Muscle layer of duodenum (tissue), 2 donors: ENCODE measurements at regions not wholly inside any gene's neighbourhood (a gene's known extent, or its start where the extent isn't known, plus 50 kb on each side); places are given as distances from the start of the nearest gene placed in this dataset.
"Not testable (repeated sequence)": the region's sequence is repeated elsewhere in the genome, so short reads cannot be mapped to it uniquely, and the experiment has no call there.

ENCODE experiments used
- H3K27ac ChIP-seq: one replicate; pipeline ENCODE4 v1.7.0; 2013; ENCODE audit warnings: mild to moderate bottlenecking, low read length
- H3K27me3 ChIP-seq: one replicate; pipeline ENCODE4 v1.7.0; 2013; ENCODE audit warnings: low read depth, mild to moderate bottlenecking, control low read depth, low read length
- H3K36me3 ChIP-seq, 2 donors: one replicate each; pipeline ENCODE4 v1.7.0; 2013; ENCODE audit warnings: low read length in 2 of 2, control low read depth in 1 of 2, mild to moderate bottlenecking in 1 of 2; ENCODE audit not compliant: insufficient read depth in 2 of 2, control insufficient read depth in 1 of 2
- H3K4me1 ChIP-seq, 2 donors: one replicate each; pipeline ENCODE4 v1.7.0; 2013; ENCODE audit warnings: low read length in 2 of 2, mild to moderate bottlenecking in 2 of 2, control low read depth in 1 of 2, moderate library complexity in 1 of 2; ENCODE audit not compliant: insufficient read depth in 2 of 2, control insufficient read depth in 1 of 2
- H3K4me3 ChIP-seq, 2 donors: one replicate each; pipeline ENCODE4 v1.7.0; 2013; ENCODE audit warnings: low read length in 2 of 2, low read depth in 1 of 2, mild to moderate bottlenecking in 1 of 2
- H3K9me3 ChIP-seq, 2 donors: one replicate each; pipeline ENCODE4 v1.7.0; 2013; ENCODE audit warnings: low read length in 2 of 2, control low read depth in 1 of 2, mild to moderate bottlenecking in 1 of 2; ENCODE audit not compliant: control insufficient read depth in 1 of 2
- donor health status: healthy.

DNA sequence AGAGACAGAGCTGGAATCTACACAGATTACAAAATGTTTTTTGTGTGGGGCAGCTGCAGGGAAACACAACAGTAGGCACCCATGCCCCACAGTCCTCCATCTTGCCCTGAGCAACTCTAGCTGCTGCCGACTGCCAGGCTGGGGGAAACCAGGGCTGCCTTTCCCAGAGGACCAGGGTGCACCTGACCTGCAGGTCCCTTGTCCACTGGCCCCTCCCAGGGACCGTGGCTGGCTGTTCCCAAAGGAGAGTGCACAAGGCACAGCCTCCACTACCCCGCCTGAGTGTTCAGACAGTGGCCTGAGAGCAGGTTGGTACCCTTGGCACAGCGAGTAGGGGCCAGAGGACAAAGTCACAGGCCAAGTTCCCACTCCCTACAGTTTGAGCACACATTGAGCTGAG is 181.8 kb downstream of the BARX2 start:
- Histone ChIP-seq H3K4me1 (no peaks in the 10 kb centered on the region), H3K9me3 (peaks cover 0 to 15% of the 10 kb centered on the region in 2 donors), H3K27ac (no peak overlapping the region), H3K4me3 (no peak overlapping the region), H3K36me3 (no peaks in the 10 kb centered on the region), H3K27me3 (no peaks in the 10 kb centered on the region)

DNA sequence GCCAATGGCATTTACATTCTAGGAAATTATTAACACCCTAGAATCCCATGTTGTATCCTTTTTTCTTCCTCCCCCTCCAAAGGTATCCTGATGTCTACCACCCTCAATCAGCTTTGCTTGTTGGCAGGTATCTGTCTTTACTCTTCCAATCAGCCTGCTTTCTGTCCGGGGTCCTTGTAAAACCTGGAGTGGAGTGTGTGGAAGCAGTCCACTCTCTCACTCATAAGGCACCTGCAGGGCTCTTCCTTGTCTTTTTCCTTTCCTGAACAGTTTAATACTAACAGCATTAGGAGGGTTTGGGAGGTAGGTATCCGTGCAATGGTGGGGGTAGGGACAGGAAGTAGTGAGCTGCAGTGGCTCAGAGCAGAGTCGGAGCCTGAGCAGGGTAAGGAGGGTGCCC is 193.4 kb downstream of the BARX2 start:
- H3K27ac ChIP-seq, result no peak overlapping the region
- H3K36me3 ChIP-seq, result no peaks in the 10 kb centered on the region

DNA sequence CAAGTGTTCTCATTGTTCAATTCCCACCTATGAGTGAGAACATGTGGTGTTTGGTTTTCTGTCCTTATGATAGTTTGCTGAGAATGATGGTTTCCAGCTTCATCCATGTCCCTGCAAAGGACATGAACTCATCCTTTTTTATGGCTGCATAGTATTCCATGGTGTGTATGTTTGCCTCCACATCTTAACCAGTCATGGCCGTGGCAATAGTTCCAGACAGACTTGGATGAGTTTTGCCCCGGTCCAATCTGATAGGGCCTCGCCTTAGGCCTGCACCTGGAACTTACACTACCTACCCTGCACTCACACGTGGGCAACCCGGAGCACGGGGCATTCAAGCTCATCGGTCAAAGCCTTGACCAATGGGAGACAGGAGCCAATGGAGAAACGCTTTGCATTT is 197.0 kb downstream of the BARX2 start:
- peaks cover 0 to 29% of the 10 kb centered on the region in 2 donors for H3K9me3 ChIP-seq
- not testable (repeated sequence) for H3K27me3 ChIP-seq, H3K27ac ChIP-seq, H3K4me1 ChIP-seq, H3K36me3 ChIP-seq, H3K4me3 ChIP-seq

More for the DNA sequence above, 193.4 kb downstream of the BARX2 start:
- H3K4me3 ChIP-seq, result no peak overlapping the region
- peaks cover 0 to 20% of the 10 kb centered on the region in 2 donors for H3K9me3 ChIP-seq
- H3K27me3 ChIP-seq, result no peaks in the 10 kb centered on the region
- no peaks in the 10 kb centered on the region for H3K4me1 ChIP-seq

DNA sequence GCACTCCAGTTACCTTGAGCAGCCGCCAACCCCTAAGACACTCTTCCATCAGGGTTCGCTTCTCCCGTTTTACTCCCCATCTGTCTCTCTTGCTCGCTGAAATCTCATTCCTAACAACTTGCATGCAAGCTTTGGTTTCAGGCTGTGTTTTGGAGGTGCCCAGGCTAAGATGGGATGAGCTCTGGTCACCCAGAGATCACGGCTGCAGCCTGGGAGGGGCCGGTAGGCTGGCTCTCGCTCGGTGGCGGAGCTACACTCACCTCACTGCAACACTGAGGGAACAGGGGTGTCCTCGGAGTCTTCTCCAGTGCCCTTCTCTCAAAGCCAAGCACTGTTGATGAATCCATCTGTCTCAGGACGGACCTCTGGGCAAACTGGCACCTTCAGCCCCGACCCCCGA is 197.5 kb downstream of the BARX2 start:
- Histone ChIP-seq H3K4me1 (no peaks in the 10 kb centered on the region), H3K4me3 (no peak overlapping the region), H3K27me3 (no peaks in the 10 kb centered on the region), H3K9me3 (peaks cover 0 to 29% of the 10 kb centered on the region in 2 donors), H3K36me3 (no peaks in the 10 kb centered on the region), H3K27ac (no peak overlapping the region)

- Histone ChIP-seq H3K4me1 (no peaks in the 10 kb centered on the region), H3K27me3 (no peaks in the 10 kb centered on the region), H3K27ac (no peak overlapping the region), H3K9me3 (peaks cover 0 to 23% of the 10 kb centered on the region in 2 donors), H3K36me3 (no peaks in the 10 kb centered on the region), H3K4me3 (no peak overlapping the region)
These were observed 198.8 kb downstream of the BARX2 start for GRCh38 chr11:129574431-129574830.

DNA sequence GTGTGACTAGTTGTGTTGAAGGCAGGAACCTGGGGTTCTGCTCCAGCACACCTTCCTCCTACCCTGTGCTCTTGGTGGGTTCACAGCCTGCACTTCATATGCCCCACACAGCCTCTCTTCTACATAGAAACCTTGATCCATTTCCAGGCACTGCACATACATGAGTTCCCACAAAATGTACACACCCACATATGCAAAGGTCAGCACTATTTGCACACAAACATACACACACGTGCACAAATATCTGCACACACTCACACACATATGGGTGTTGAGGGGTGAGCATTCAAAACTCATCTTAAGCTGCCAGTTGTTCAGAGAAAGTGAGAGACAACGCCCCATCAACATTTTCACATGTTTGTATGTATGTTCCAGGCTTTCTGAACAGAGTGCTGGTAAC is 201.0 kb downstream of the BARX2 start:
- Histone ChIP-seq H3K9me3 (peaks cover 0 to 17% of the 10 kb centered on the region in 2 donors), H3K27ac (no peak overlapping the region), H3K36me3 (no peaks in the 10 kb centered on the region), H3K4me1 (no peaks in the 10 kb centered on the region), H3K4me3 (no peak overlapping the region), H3K27me3 (no peaks in the 10 kb centered on the region)

- Histone ChIP-seq H3K27me3 (no peaks in the 10 kb centered on the region), H3K4me3 (no peak overlapping the region), H3K4me1 (no peaks in the 10 kb centered on the region), H3K36me3 (no peaks in the 10 kb centered on the region), H3K27ac (no peak overlapping the region), H3K9me3 (peaks cover 0 to 17% of the 10 kb centered on the region in 2 donors)
These were observed 202.4 kb downstream of the BARX2 start for GRCh38 chr11:129578006-129578405.

DNA sequence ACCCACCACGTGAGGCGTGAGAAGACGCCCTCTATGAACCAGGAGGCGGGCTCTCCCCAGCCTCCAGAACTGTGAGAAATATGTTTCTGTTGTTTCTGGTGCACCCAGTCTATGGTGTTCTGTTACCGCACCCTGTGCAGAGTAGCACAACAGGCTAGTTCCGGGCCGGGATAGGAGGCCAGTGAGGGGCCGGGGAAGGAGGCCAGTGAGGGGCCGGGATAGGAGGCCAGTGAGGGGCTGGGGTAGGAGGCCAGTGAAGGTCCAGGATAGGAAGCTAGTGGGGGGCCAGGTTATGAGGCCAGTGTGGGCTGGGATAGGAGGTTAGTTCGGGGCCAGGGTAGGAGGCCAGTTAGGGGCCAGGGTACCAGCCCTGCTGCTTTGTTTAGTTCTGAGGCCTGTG is 204.6 kb downstream of the BARX2 start:
- Histone ChIP-seq H3K27ac (no peak overlapping the region), H3K4me1 (no peaks in the 10 kb centered on the region), H3K4me3 (no peak overlapping the region), H3K27me3 (no peaks in the 10 kb centered on the region), H3K9me3 (peaks cover 0 to 1% of the 10 kb centered on the region in 2 donors), H3K36me3 (no peaks in the 10 kb centered on the region)

- H3K36me3 ChIP-seq, result no peaks in the 10 kb centered on the region
These were observed 208.7 kb downstream of the BARX2 start for GRCh38 chr11:129584316-129584715.

DNA sequence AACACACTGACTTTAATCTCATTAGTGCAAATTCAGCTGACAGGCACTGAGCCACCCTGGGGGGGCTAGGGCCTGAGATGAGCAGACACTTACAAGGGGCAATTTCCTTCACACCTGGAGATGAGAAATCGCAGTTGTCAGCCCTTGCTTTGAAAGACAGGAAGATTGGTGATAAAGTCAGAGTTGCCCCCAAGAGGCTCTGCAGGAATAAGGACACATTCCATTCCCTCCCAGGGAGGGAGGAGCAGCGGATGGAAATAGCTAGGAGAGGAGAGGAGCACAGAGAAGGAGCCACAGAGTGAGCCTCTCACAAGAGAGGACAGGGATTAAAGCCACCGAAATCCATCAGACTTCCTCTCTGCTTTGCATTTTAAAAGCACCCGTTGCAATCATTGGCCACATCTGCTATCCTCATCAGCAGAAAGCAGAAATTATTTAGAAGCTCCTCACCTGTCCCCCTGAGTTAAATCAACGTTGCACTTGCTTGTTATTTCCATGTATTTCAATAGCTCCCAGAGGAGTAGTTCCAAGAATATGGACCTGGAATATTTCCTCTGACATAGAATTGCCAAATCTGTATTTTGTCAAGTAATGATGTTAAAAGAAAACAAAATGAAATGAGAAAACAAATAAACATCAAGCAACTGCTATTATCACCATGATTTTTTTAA is 213.7 kb downstream of the BARX2 start:
- Histone ChIP-seq H3K9me3 (no peaks in the 10 kb centered on the region), H3K4me3 (no peak overlapping the region), H3K27ac (no peak overlapping the region), H3K27me3 (no peaks in the 10 kb centered on the region), H3K4me1 (no peaks in the 10 kb centered on the region), H3K36me3 (no peaks in the 10 kb centered on the region)

More at GRCh38 chr11:129584316-129584715, 208.7 kb downstream of the BARX2 start:
- Histone ChIP-seq H3K27me3 (no peaks in the 10 kb centered on the region), H3K9me3 (no peaks in the 10 kb centered on the region), H3K4me1 (no peaks in the 10 kb centered on the region), H3K4me3 (no peak overlapping the region), H3K27ac (no peak overlapping the region)

DNA sequence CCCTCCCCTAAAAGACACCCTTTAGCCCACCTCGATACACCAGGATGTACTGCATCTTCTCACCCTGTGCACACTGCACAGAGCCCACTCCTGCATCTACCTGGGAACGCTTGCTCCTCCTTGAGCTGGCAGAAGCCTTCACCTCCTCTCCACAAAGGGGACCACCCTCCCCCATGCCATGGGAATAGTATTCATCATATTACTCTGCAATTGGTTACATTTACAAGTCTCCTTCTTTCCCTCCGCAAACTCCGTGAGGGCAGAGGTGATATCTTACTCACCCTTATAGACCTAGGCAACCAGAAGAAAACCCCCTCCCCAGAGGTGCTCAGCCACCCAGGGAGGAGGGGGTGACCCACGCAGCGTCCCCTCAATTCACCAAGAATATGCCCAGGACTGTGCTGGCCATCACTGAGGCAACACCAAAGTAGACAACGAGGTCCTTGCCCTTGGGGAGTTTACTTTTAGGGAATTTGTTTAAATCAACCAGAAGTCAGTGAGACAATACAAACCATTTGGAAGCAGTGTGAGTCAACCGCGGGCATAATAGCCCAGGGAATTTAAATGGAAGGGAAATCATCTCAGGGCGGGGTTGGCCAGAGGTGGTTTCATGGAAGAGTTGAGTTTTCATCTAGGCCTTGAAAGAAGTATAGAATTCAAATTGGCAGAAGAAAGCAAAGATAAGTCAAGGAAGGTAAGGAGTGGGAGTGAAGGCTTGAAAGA is 214.5 kb downstream of the BARX2 start:
- no peaks in the 10 kb centered on the region for H3K27me3 ChIP-seq
- no peaks in the 10 kb centered on the region for H3K36me3 ChIP-seq
- no peak overlapping the region for H3K27ac ChIP-seq
- no peak overlapping the region for H3K4me3 ChIP-seq
- H3K4me1 ChIP-seq, result no peaks in the 10 kb centered on the region
- no peaks in the 10 kb centered on the region for H3K9me3 ChIP-seq
